ENCODE measurements at regions not wholly inside any gene's neighbourhood (a gene's known extent, or its start where the extent isn't known, plus 50 kb on each side); places are given as distances from the start of the nearest gene placed in this dataset.

DNA sequence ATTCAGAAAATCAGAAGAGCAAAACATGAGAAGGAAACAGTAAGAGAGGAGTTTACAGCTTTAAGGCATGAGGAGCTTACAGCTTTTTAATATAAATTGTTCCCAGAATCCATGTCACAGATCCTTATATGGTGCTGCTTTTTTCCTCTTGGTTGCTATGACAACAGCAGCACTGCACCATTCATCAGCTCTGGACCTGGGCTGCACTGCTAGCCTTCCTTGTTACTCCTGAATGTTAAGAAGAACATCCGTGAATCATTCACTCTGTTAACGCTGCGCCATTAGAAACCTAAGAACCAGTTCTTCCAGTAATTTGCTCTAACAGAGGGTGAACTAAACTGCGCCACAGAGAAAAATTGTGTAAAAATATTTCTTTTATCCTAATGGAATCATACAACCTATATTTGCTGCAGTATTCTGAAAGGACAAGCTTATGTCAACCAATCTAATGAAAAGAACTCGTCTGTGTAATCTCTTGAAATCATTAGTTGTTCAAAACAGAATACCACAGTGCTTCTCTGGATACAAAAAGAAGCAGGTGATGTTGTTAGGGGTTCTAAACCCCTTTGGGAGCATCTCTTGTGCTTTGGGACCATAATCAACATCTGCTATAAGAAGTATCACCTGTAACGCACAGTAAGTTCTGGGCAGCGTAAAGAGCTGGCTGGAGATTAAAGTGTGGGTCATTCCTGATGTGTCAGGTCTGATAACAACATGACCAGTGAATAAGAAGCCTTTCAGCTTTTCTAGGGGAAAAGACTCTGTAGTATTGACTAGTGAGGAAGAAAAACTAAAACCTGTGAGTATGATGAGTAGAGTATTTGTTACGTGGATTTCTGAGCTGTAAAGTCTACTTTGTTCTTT lies 151.2 kb downstream of the TANC2 start:
- Histone ChIP-seq H3K18ac (ENCODE audit: insufficient read length, low read depth, low read length) (no peak overlapping the region), H3K4me2 (ENCODE audit: insufficient read depth, insufficient read length, low read length) (no peak overlapping the region), H3K27ac (ENCODE audit: insufficient read length, low read depth, low read length) (no peak overlapping the region), H3K27me3 (ENCODE audit: insufficient read depth, low read length) (no peaks in the 10 kb centered on the region), H4K5ac (ENCODE audit: insufficient read length, low read depth, low read length) (no peak overlapping the region), H2BK15ac (ENCODE audit: low read depth, low read length) (no peak overlapping the region), H2BK120ac (ENCODE audit: low read depth, low read length, poor library complexity, severe bottlenecking) (no peak overlapping the region), H3K4ac (ENCODE audit: low read depth, low read length) (no peak overlapping the region), H2BK12ac (ENCODE audit: insufficient read length, low read depth, low read length) (no peak overlapping the region), H3K23ac (ENCODE audit: insufficient read length, low read depth, low read length) (no peak overlapping the region), H3K79me1 (ENCODE audit: insufficient read depth, low read depth, low read length, poor library complexity, severe bottlenecking) (no peaks in the 10 kb centered on the region), H2AK5ac (ENCODE audit: insufficient read length, low read length) (no peak overlapping the region), H3K14ac (ENCODE audit: insufficient read depth, low read length) (no peak overlapping the region), H3T11ph (ENCODE audit: low read length) (no peak overlapping the region), H3K4me1 (ENCODE audit: insufficient read depth, low read length) (no peaks in the 10 kb centered on the region), H3K9me3 (ENCODE audit: control insufficient read depth, low read depth, low read length) (no peaks in the 10 kb centered on the region), H2BK20ac (ENCODE audit: low read depth, low read length, poor library complexity, severe bottlenecking) (no peak overlapping the region), H4K20me1 (ENCODE audit: control insufficient read depth, insufficient read depth, insufficient read length) (no peaks in the 10 kb centered on the region), H2BK5ac (ENCODE audit: insufficient read length, low read length) (no peak overlapping the region), H2AFZ (ENCODE audit: low read length) (no peak overlapping the region), H3K79me2 (ENCODE audit: insufficient read depth, low read length) (no peaks in the 10 kb centered on the region), H3K23me2 (ENCODE audit: insufficient read length, low read depth, low read length, poor library complexity, severe bottlenecking) (no peaks in the 10 kb centered on the region), H4K8ac (replicated peaks; ENCODE audit: insufficient read length, low read depth, low read length) (no peak overlapping the region), H4K91ac (ENCODE audit: insufficient read length, low read depth, low read length) (no peak overlapping the region), H3K56ac (ENCODE audit: insufficient read length, low read depth, low read length) (no peak overlapping the region), H3K9ac (ENCODE audit: extremely low read depth, insufficient read length, low read length) (no peak overlapping the region)
- Mint-ChIP-seq H3K27ac (no peak overlapping the region), H3K9me3 (no peaks in the 10 kb centered on the region), H3K27me3 (ENCODE audit: low read depth) (no peaks in the 10 kb centered on the region), H3K4me1 (peaks cover 2 to 4% of the 10 kb centered on the region in 2 experiments; a peak in 3 of 4 replicates), H3K36me3 (ENCODE audit: insufficient read depth in 1 of 3, low read depth in 3 of 3) (no peaks in the 10 kb centered on the region), H3K4me3 (no peak overlapping the region)
- TF ChIP-seq, protein P1, sequence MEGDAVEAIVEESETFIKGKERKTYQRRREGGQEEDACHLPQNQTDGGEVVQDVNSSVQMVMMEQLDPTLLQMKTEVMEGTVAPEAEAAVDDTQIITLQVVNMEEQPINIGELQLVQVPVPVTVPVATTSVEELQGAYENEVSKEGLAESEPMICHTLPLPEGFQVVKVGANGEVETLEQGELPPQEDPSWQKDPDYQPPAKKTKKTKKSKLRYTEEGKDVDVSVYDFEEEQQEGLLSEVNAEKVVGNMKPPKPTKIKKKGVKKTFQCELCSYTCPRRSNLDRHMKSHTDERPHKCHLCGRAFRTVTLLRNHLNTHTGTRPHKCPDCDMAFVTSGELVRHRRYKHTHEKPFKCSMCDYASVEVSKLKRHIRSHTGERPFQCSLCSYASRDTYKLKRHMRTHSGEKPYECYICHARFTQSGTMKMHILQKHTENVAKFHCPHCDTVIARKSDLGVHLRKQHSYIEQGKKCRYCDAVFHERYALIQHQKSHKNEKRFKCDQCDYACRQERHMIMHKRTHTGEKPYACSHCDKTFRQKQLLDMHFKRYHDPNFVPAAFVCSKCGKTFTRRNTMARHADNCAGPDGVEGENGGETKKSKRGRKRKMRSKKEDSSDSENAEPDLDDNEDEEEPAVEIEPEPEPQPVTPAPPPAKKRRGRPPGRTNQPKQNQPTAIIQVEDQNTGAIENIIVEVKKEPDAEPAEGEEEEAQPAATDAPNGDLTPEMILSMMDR (conservative IDR thresholded peaks at IDR 0.05): no peak
- WGBS (ENCODE audit: extremely low coverage, insufficient read length, low lambda C conversion rate): no CpG with 5 or more reads among the region's 8 CpGs
- DNase-seq: no peak
